Endothelial cell of umbilical vein (primary cell): ENCODE measurements at regions not wholly inside any gene's neighbourhood (a gene's known extent, or its start where the extent isn't known, plus 50 kb on each side); places are given as distances from the start of the nearest gene placed in this dataset.

Experiments used
- BruUV-seq: library from RNA; stranded (reverse); fragments of 400-500 nt; replicated peaks from 2 replicates; lab custom pipeline; 2021; lab: Mats Ljungman, UMichigan
- CTCF ChIA-PET: fragments of 300-600, 350-600 bp; sonication (Branson Sonifier 250); formaldehyde crosslinking; loops from one replicate; lab custom pipeline; 2021; ENCODE audit warnings: antibody characterized with exemption, inconsistent platforms; lab: Charles Lee
- POLR2A ChIA-PET: fragments of 300-600, 350-600 bp; sonication (Branson Sonifier 250); formaldehyde crosslinking; loops from one replicate; lab custom pipeline; 2021; ENCODE audit warnings: antibody characterized with exemption, inconsistent platforms; lab: Charles Lee
- DNase-seq: peaks from one replicate; pipeline ENCODE4 v3.0.0-alpha.2; 2011; ENCODE audit warnings: low read depth, low spot score
- FAIRE-seq: peaks from 2 replicates; lab custom pipeline; 2011; peaks lifted over from hg19 to GRCh38; lab: Jason Lieb, UNC
- H2AFZ ChIP-seq: 2 replicates; pipeline ENCODE4 v1.6.0; 2012; ENCODE audit warnings: low read depth, low read length, control low read depth, inconsistent platforms
- H3K27ac ChIP-seq: 2 replicates; pipeline ENCODE4 v1.5.1; 2011; ENCODE audit warnings: low read depth, mild to moderate bottlenecking, control low read depth, low read length, moderate library complexity; ENCODE audit not compliant: insufficient read depth
- H3K27me3 ChIP-seq, 2 experiments: 2 replicates each; pipeline versions ENCODE4 v1.6.0 to v1.6.1; 2011; ENCODE audit warnings: low read length in 2 of 2, mixed read lengths in 1 of 2; ENCODE audit not compliant: control insufficient read depth in 2 of 2, insufficient read depth in 2 of 2
- H3K36me3 ChIP-seq, 2 experiments: 2 replicates in 1 of 2; 3 replicates in 1 of 2; pipeline ENCODE4 v1.5.1; 2011; ENCODE audit warnings: low read length in 2 of 2, mild to moderate bottlenecking in 1 of 2, moderate library complexity in 1 of 2; ENCODE audit not compliant: control insufficient read depth in 2 of 2, insufficient read depth in 2 of 2; ENCODE audit errors: extremely low read depth in 1 of 2
- H3K4me1 ChIP-seq: 3 replicates; pipeline ENCODE4 v1.5.1; 2011; ENCODE audit warnings: mild to moderate bottlenecking, low read length; ENCODE audit not compliant: control insufficient read depth, insufficient read depth; ENCODE audit errors: extremely low read depth
- H3K4me2 ChIP-seq: 2 replicates; pipeline ENCODE4 v1.6.1; 2011; ENCODE audit warnings: low read length, control low read depth, mixed read lengths; ENCODE audit not compliant: insufficient read depth
- H3K4me3 ChIP-seq, 3 experiments: fragments of 200-600 bp in 1 of 3; sonication (generic), shearing (Covaris generic) in 1 of 3; replicated peaks in 1 of 3; 2 replicates each; pipeline ENCODE4 v1.5.1; 2011 to 2016; ENCODE audit warnings: control low read depth in 3 of 3, low read length in 3 of 3, mild to moderate bottlenecking in 2 of 3, inconsistent platforms in 1 of 3, low read depth in 1 of 3, moderate library complexity in 1 of 3; ENCODE audit not compliant: insufficient read depth in 1 of 3
- H3K79me2 ChIP-seq: 2 replicates; pipeline ENCODE4 v1.6.0; 2012; ENCODE audit warnings: low read length, inconsistent platforms; ENCODE audit not compliant: control insufficient read depth, insufficient read depth
- H3K9ac ChIP-seq: replicated peaks from 2 replicates; pipeline ENCODE3; 2011; ENCODE audit warnings: low read length, control low read depth; ENCODE audit not compliant: insufficient read depth; ENCODE audit errors: extremely low read depth
- H3K9me1 ChIP-seq: replicated peaks from 3 replicates; pipeline ENCODE4 v1.6.0; 2011; ENCODE audit warnings: mild to moderate bottlenecking, low read length; ENCODE audit not compliant: control insufficient read depth, insufficient read depth; ENCODE audit errors: extremely low read depth
- H3K9me3 ChIP-seq: replicated peaks from 2 replicates; pipeline ENCODE4 v1.5.1; 2012; ENCODE audit warnings: low read length, inconsistent platforms; ENCODE audit not compliant: control insufficient read depth, insufficient read depth
- H4K20me1 ChIP-seq: replicated peaks from 2 replicates; pipeline ENCODE3; 2011; ENCODE audit warnings: mild to moderate bottlenecking, low read length; ENCODE audit not compliant: control insufficient read depth, insufficient read depth; ENCODE audit errors: extremely low read depth
- CTCF ChIP-seq, 2 donors: IDR thresholded peaks; 1 replicate in 1 of 2; 2 replicates in 1 of 2; pipeline ENCODE4 v1.5.1; 2011; ENCODE audit warnings: low read length in 2 of 2, mild to moderate bottlenecking in 2 of 2, moderate library complexity in 2 of 2, control low read depth in 1 of 2, inconsistent platforms in 1 of 2, low read depth in 1 of 2; ENCODE audit not compliant: insufficient read depth in 1 of 2; ENCODE audit errors: extremely low read depth in 1 of 2
- EZH2 ChIP-seq: IDR thresholded peaks from 2 replicates; pipeline ENCODE4 v1.6.1; 2012; ENCODE audit warnings: borderline replicate concordance, low read depth, mild to moderate bottlenecking, moderate library complexity, low read length, inconsistent platforms; ENCODE audit not compliant: severe bottlenecking
- FOS ChIP-seq: IDR thresholded peaks from 2 replicates; pipeline ENCODE4 v1.6.1; 2011; ENCODE audit warnings: mild to moderate bottlenecking, low read length, moderate library complexity, borderline replicate concordance; ENCODE audit not compliant: insufficient read depth
- GATA2 ChIP-seq: IDR thresholded peaks from 2 replicates; pipeline ENCODE4 v1.7.0; 2011; ENCODE audit warnings: low read depth, mild to moderate bottlenecking, moderate library complexity, mixed read lengths, low read length; ENCODE audit not compliant: insufficient read length, insufficient read depth
- JUN ChIP-seq: IDR thresholded peaks from 2 replicates; pipeline ENCODE4 v1.6.1; 2011; ENCODE audit warnings: borderline replicate concordance, low read depth; ENCODE audit not compliant: insufficient read length, insufficient read depth
- MAX ChIP-seq: IDR thresholded peaks from 2 replicates; pipeline ENCODE4 v1.6.1; 2011; ENCODE audit not compliant: insufficient read depth, insufficient read length
- MYC ChIP-seq: IDR thresholded peaks from one replicate; pipeline ENCODE4 v1.6.1; 2011; ENCODE audit warnings: mild to moderate bottlenecking, low read depth, low read length
- POLR2A ChIP-seq: IDR thresholded peaks from 2 replicates; pipeline ENCODE4 v1.6.1; 2012; ENCODE audit warnings: low read depth, mild to moderate bottlenecking, control low read depth, low read length
- POLR2AphosphoS5 ChIP-seq: IDR thresholded peaks from 2 replicates; pipeline ENCODE4 v1.6.1; 2012; ENCODE audit warnings: low read depth, mild to moderate bottlenecking, control low read depth, low read length, moderate library complexity; ENCODE audit not compliant: insufficient read depth
- dilution Hi-C: fragments of 300-500 bp; cut with MboI; formaldehyde crosslinking; loops from one replicate; pipeline ENCODE4 v1.15.0; 2019; ENCODE audit warnings: low sequenced_read_pairs; ENCODE audit not compliant: extremely low pct_ligation_motif_present
- intact Hi-C: fragments of 100-400 bp; cut with micrococcal nuclease; formaldehyde crosslinking; loops from one replicate; pipeline ENCODE4 v1.10.0; 2022

GRCh38 chr5:158261674-158262367, 402.9 kb upstream of the CLINT1 start:
- ChIA-PET CTCF (no interaction called here), POLR2A (no interaction called here)
- no peak overlapping the region for H3K4me3 ChIP-seq
- DNase-seq = no peak
- dilution Hi-C loops = no loop called here
- no peak overlapping the region for H2AFZ ChIP-seq
- no TSS peak for BruUV-seq
- H3K27me3 ChIP-seq = no peaks in the 10 kb centered on the region
- H3K4me1 ChIP-seq = no peaks in the 10 kb centered on the region
- H3K9me1 ChIP-seq = no peaks in the 10 kb centered on the region
- H3K4me2 ChIP-seq = no peak overlapping the region
- H3K9me3 ChIP-seq = no peaks in the 10 kb centered on the region
- no peak for FAIRE-seq
- intact Hi-C loops = no loop called here
- TF ChIP-seq MAX (no peak), EZH2 (no peak), CTCF (IDR thresholded peaks at IDR 0.05; ENCODE audit: extremely low read depth in 1 of 2, insufficient read depth in 1 of 2, low read depth in 1 of 2, low read length in 2 of 2) (no peak), POLR2A (no peak), POLR2AphosphoS5 (no peak), MYC (no peak), GATA2 (no peak), JUN (no peak), FOS (no peak)
- no peaks in the 10 kb centered on the region for H3K79me2 ChIP-seq
- H4K20me1 ChIP-seq = no peaks in the 10 kb centered on the region
- no peaks in the 10 kb centered on the region for H3K36me3 ChIP-seq
- H3K9ac ChIP-seq = no peak overlapping the region
- no peak overlapping the region for H3K27ac ChIP-seq
